GM19023 (cell line): ENCODE measurements at regions not wholly inside any gene's neighbourhood (a gene's known extent, or its start where the extent isn't known, plus 50 kb on each side); places are given as distances from the start of the nearest gene placed in this dataset.
"Not testable (repeated sequence)": the region's sequence is repeated elsewhere in the genome, so short reads cannot be mapped to it uniquely, and the experiment has no call there.

ENCODE experiments used
- ATAC-seq: cut with Tn5 transposase; IDR thresholded peaks from one replicate; pipeline ENCODE4 v1.9.1; 2021; ENCODE audit warnings: mild to moderate bottlenecking, moderate library complexity; ENCODE audit not compliant: unreplicated experiment

GRCh38 chr12:33514893-33515292 is 75.3 kb upstream of the SYT10 start:
- ATAC-seq = no peak

GRCh38 chr12:33519566-33519965 is 79.9 kb upstream of the SYT10 start:
- no peak for ATAC-seq

DNA sequence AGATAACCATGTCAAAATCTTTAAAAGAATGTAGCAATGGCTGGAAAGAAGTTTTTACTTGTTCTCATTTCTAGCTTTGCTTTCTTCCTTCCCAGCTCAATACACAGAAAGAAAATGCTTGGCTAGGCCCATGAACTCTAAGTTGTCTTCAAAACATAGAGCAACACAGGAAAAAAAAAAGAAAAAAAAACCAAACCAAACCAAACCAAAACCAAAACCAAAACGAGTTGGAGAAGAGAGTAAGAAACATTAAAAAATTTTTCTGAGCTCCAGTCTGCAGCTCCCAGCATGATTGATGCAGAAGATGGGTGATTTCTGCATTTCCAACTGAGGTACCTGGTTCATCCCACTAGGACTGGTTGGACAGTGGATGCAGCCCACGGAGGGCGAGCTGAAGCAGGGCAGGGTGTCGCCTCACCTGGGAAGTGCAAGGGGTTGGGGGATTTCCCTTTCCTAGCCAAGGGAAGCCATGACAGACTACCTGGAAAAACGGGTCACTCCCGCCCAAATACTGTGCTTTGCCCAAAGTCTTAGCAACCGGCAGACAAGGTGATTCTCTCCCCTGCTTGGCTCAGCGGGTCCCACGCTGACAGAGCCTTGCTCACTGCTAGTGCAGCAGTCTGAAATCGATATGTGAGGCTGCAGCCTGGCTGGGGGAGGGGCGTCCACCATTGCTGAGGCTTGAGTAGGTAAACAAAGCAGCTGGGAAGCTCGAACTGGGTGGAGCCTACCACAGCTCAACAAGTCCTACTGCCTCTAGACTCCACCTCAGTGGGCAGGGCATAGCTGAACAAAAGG is 81.1 kb upstream of the SYT10 start:
- ATAC-seq = not testable (repeated sequence)

DNA sequence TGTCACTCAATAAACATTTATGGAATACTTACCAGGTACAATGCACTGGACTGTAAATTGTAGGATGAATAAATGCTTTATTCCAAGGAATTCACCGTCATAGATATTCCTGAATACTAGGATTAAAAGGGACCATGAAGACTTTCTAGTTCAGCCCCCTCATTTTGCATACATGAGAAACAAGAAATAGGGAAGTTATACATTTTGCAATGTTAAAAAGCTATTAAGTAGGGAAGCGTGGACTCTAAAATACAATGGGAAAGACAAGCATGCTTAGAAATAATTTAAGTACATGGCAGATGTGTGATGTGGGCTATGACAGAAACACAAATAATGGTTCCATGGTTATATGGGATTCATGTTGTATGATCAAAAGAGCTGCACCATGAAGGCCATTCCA is 89.4 kb upstream of the SYT10 start:
- no peak for ATAC-seq

GRCh38 chr12:33529810-33530209 is 90.2 kb upstream of the SYT10 start:
- no peak for ATAC-seq

DNA sequence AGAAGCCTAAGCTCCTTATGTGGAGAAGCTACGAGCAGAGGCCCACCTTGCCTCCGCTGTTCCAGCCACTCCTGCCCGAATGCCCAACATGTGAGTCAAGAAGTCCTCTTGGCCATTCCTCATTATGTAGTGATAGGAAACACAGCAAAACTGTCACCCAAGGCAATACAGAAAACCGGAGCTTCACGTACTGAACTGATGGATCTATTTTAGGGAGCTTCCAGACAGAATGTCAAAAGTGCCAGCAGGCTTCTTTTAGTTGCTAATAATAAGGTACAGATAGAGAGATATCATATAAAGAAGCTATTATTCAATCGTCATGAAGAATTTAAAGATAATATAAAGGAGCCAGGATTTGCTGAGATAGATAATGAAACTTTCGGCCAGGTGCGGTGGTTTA is 91.6 kb upstream of the SYT10 start:
- ATAC-seq = no peak

- no peak for ATAC-seq
Observed at GRCh38 chr12:33533527-33533926, 93.9 kb upstream of the SYT10 start.

GRCh38 chr12:33536431-33536830 is 96.8 kb upstream of the SYT10 start:
- ATAC-seq = no peak

DNA sequence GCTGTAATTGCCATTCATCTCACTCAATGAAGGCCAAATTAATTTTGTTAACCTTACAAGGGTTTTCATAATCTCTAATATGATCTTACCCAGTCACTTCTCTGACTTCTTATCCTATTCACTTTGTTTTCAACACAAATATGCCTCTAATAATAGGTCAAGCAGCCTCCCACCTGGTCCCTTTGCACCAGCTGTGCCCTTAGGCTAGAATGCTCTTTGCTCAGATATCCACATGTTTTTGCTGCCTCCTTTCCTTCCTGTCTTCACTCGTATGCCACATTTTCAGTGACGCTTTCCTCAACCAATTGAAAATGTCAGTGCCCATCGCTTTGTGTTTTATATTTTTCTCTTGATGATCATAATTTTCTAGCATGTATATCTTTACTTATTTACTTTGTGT is 106.4 kb upstream of the SYT10 start:
- ATAC-seq = no peak

- no peak for ATAC-seq
Observed at GRCh38 chr12:33547084-33547483, 107.5 kb upstream of the SYT10 start.

GRCh38 chr12:33550214-33550613 is 110.6 kb upstream of the SYT10 start:
- not testable (repeated sequence) for ATAC-seq

GRCh38 chr12:33551006-33551405 is 111.4 kb upstream of the SYT10 start:
- no peak for ATAC-seq

GRCh38 chr12:33555128-33555527 is 115.5 kb upstream of the SYT10 start:
- ATAC-seq = no peak

- ATAC-seq = no peak
Observed at GRCh38 chr12:33560653-33561208, 121.1 kb upstream of the SYT10 start.

DNA sequence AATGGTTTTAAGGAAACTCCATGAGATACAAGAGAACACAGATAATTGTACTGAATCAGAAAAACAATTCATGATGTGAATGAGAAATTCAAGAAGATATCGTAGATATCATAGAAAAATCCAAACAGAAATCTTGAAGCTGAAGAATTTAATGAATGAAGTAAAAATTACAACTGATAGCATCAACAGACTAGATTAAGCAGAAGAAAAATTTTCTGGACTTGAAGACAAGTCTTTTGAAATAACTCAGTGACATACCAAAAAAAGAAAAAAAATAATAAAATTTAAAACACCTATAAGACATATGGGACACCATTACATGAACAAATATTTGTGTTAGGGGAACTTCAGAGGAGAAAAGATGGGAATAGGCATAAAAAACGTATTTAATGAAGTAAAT is 122.8 kb upstream of the SYT10 start:
- ATAC-seq = no peak

DNA sequence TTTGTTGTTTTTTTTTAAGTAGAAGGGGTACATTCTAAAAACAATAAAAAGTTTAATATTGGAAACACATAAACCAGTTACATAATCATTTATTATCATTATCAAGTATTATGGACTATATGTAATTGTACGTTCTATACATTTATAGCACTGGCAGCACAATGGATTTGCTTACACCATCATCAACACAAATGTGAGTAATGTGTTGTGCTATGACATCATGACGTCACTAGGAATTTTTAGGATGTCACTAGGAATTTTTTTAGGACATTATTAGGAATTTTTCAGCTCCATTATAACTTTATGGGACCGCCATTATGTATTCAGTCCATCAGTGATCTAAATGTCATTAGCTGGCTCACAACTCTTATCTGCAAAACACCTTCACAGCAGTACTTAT is 126.8 kb upstream of the SYT10 start:
- ATAC-seq = no peak

- no peak for ATAC-seq
Observed at GRCh38 chr12:33575346-33575745, 135.7 kb upstream of the SYT10 start.

DNA sequence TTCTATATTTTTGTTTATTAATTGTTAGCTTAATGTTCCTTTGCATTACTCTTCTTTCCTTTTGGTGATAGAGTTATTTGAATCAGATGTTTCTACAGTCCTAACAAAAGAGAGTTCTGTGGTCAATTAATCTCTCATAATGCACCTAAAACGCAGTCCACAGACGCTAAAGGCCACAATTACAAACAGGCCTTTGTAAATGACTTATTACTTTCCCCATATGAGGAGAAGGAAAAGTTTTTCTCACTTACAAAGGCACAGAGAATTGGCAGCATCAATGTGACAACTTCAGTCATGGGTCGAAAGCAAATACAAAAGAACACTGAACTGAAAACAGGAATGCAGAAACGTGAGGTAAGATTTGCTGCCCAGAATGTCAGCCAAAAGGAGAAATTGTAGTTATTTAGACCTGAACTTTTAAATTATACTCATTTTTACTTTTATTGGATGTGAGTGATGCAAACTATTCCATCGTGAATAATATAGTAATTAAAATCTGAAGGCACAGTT is 142.0 kb upstream of the SYT10 start:
- no peak for ATAC-seq

DNA sequence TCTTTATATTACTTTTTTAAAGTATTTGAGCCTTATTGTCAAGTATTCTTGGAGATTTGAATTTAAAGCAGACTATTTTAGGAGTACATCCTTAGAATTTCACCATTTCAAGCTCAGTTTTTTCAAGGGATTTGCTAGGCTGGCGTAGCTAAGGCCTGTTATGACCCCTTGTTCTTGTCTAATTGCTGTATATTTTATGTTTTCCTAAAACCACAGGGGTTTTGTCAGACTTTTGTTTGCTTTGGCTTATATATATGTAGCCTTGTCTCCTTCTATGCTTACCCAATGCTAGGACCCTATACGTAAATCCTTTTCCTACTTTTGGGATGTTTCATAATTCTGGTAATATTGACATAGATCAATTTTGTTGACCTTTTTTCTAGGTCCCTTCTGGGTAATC is 147.0 kb upstream of the SYT10 start:
- no peak for ATAC-seq

DNA sequence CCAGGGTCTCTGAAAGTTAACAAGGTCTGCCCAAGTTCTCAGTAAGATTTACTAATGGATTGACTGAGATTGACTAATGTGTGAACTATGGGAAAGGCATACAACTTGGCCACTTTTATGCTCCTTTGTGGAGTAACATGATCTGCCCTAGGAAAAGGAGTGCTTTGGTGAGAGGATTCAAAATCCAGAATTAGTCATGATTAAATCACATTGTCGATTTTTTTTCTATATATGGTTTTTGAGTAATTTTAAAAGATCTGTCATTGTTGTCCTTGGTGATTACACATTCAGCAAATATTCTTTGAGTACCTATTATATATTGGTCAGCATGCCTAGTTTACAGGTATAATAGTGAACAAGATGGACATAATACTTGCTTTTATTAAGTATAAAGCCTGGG is 147.7 kb upstream of the SYT10 start:
- no peak for ATAC-seq

DNA sequence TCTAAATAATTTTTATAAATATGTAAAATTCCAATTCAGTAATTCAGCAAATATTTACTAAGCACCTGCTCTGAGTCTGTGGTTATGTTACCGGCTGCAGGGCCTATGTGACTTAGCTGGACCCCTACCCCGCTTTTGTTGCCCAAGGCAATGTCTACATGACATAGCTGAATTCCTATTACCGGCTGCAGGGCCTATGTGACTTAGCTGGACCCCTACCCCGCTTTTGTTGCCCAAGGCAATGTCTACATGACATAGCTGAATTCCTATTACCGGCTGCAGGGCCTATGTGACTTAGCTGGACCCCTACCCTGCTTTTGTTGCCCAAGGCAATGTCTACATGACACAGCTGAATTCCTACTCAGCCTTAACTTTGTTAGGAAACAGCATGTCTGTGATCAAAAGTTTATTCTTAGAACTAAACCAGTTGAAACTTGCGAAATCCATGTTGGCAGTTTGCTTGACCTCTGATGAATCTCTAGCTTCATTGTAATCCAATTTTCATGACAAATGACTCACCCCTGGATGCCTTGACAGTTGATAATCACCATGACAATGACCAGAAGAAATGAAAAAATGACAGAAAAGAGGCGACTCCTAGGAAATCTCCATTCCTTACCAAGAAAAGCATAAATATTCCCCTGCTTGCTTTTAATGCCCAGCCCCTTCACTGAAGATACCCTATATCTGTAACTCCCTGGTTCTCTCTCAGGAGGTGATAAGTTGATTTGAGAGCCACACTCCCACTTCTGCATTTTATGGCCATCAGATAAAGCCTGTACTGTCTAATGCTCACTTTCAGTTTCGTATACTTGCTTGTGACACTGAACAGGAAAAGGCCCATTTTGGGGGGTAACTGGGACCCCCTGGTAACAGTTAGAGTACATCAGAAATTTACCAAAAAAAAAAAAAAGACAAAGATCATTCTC is 148.4 kb upstream of the SYT10 start:
- peak; percentile 89 for ATAC-seq
